HG03280 (cell line): ENCODE measurements at regions not wholly inside any gene's neighbourhood (a gene's known extent, or its start where the extent isn't known, plus 50 kb on each side); places are given as distances from the start of the nearest gene placed in this dataset.

Source experiments
- ATAC-seq: cut with Tn5 transposase; IDR thresholded peaks from one replicate; pipeline ENCODE4 v1.9.1; 2021; ENCODE audit warnings: mild to moderate bottlenecking, moderate library complexity; ENCODE audit not compliant: unreplicated experiment

GRCh38 chr6:145031001-145031400 is 704.3 kb downstream of the EPM2A start:
- no peak for ATAC-seq

GRCh38 chr6:145031962-145032361 is 703.4 kb downstream of the EPM2A start:
- no peak for ATAC-seq

- ATAC-seq = no peak
Observed at GRCh38 chr6:145032562-145033145, 702.7 kb downstream of the EPM2A start.

DNA sequence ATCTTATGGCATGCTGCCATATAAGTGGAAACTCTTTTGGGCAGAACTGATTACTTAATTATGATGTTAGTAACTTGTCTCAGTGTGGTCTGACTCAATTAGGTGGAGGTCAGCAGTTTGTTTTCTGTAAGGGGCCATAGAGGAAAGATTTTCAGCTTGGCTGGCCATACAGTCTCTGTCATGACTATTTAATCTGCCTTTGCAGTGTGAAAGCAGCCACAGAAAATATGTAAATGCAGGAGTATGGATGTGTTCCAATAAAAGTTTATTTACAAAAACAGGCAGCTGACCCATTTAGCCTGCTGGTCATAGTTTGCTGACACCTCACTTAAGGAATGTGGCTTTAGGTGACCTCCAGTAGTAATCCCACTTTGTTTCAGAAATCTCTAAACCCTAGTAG is 700.7 kb downstream of the EPM2A start:
- ATAC-seq = no peak

GRCh38 chr6:145036236-145036635 is 699.1 kb downstream of the EPM2A start:
- ATAC-seq = no peak

DNA sequence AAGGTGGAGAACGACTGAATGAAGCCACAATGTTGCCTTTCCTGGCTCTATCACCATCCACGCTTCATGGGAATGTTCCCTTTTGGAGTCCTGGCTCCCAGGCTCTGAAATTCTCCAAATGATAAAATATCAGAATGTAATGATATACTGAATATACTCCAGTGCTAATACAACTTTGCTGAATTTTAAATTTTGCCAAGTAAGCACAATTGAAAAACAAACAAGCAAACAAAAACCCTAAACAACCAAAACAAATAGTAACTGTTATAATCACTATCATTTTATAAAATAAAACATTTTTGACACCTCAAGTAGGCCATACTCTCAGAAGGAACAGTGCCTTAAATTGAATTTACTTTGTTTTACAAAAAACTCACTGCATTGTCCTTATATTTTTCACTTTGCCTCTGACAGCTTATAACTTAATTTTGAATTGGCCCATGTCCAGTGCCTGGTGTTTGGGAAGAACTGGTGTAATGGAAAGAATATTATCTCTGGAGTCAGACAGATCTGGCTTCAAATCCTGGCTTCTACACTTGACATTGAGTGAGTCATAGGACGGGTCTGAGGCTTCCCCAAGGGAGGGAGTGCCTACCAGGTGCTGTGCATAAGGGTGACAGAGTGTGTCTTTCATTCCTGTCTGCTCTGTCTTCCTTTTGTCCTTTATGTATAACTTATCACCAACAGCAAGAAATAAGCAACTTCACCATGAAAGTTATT is 698.3 kb downstream of the EPM2A start:
- ATAC-seq = no peak

DNA sequence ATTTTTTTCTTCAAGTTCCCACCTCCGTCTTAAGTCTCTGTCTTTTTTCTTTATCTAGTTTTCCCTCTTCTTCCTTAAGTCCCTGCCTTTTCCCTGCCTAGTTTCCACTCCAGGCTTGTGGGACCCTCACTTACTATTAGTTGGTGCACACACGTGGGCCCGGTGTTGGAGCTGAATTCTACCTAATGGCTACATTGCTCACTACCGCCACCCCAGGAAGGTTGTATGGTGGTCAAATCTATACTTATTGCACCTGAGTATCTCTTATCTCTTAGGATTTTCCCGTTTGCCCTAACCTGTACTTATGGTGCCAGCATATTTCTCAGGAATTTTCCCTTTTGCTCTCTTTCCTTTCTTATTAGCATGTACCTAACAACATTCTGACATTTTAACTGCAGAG is 692.8 kb downstream of the EPM2A start:
- ATAC-seq = no peak

DNA sequence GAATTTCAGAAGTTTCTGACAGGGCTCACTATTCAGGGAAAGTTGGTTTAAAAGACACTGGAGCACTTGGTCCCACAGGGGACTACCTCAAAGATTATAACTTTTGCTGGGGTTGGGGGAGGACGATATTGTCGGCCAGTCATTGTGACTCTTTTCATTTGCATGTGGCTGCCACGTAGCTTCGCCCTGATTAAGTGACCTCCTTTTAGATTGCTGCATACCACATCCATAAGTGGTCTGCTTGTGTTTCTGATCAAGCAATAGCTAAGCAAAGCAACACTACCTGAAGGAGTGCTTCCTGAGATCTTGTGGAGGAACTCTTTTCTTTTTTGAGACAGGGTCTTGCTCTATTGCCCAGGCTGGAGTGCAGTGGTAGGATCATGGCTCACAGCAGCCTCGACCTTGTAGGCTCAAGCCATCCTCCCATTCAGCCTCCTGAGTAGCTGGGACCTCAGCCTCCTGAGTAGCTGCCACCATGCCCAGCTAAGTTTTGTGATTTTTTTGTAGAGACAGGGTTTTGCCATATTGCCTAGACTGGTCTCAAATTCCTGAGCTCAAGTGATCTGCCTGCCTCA is 691.3 kb downstream of the EPM2A start:
- no peak for ATAC-seq

DNA sequence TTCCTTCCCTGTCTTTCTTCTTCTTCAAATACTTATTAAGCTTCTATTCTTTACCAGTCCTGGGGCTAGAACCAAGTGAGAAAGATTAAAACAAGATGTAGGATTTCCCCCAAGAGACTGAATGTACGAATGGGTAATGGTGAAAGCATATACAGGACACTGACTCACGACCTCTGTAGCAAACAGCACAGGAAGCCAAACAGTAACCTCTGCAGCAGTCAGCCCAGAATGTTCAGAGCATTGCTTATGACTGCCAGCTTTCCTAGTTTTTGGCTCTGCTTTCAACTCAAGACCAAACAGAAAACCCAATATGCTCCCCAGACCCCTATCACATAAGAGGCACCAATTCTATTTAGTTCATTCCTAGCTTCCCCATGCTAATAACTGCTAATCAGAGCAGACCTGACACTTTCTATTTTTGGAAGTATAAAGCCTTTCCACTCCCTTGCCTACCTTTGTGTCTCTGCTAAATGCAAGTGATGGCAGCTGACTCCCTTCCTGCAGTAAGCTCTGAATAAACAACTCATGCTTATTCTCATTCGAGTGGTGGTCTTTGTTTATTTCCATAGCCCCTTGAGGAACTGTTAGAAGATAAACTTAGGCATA is 690.6 kb downstream of the EPM2A start:
- ATAC-seq = no peak

- ATAC-seq = no peak
Observed at GRCh38 chr6:145045582-145045981, 689.7 kb downstream of the EPM2A start.

GRCh38 chr6:145047891-145048290 is 687.4 kb downstream of the EPM2A start:
- ATAC-seq = no peak

- ATAC-seq = no peak
Observed at GRCh38 chr6:145051661-145052060, 683.7 kb downstream of the EPM2A start.

- ATAC-seq = no peak
Observed at GRCh38 chr6:145055567-145055966, 679.8 kb downstream of the EPM2A start.

DNA sequence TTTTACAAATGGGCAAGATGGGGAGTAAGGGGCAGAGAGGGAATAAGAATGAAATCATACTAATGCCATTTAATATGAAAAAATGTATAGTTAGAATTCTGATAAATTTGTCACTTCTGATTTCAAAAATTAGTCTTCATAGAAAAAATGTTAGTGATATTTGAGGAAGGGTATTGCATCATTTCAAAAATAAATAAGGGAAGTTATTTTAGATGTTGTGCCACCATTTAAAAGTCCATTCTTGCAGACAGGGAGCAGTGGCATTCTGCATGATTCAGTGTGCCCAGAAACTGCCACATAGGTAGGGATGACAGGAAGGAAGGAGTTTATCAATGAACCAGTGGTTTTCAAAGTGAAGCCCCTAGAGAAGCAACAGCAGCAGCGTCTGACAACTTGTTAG is 674.6 kb downstream of the EPM2A start:
- no peak for ATAC-seq

- ATAC-seq = no peak
Observed at GRCh38 chr6:145063091-145063490, 672.2 kb downstream of the EPM2A start.

DNA sequence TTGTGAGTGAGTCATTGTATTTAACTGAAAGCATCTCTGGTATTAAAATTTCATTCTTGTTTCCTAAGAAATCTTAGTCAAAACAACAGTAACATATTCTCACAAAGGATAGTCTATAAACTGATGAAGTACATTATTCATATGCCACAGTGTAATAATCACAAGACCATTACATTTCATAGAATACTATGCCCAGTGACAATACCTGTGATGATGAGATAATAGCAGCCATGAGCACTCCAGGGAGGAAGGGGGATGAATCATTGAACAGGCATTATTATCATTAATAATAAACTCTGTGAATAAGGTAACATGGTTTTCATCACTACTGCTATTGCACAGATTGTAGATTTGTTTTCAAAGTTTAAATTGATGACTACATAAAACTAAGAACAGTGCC is 667.9 kb downstream of the EPM2A start:
- no peak for ATAC-seq

DNA sequence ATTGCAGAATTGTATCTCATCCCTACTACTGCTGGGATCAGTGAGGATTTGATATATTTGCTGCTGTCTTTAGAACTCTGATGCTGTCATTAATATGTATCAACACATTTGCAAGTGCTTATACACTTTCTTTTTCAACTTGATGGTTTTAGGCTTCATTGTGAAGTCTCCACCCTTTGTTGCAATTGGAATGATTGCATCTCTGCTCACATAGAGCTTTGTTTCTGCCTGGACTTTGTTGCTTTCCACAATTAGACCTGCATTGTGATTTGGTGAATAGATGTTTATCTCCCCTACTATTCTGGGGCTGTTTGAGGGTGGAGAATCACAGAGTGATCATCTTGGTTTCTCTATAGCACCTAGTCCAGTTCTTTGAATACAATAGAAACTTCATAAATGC is 666.7 kb downstream of the EPM2A start:
- no peak for ATAC-seq

DNA sequence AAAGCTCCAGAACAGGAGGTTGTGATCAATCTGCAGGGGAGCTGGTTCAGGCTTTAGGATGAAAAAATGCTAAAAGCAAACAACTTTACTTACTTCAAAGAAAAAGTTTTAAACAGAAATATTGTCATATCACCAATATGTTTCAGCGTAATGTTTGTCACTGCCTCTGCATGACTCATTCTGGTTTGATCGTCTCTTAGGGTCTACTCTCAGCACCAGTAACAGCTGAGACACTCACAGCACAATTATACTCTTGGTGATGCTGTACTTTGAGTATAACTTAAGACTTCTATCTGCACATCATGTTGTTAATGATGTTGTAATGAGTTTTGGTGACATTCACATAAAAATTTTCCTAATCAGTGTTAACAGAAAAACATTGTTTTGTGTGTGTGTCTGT is 665.4 kb downstream of the EPM2A start:
- no peak for ATAC-seq

GRCh38 chr6:145070791-145071190 is 664.5 kb downstream of the EPM2A start:
- ATAC-seq = no peak

- no peak for ATAC-seq
Observed at GRCh38 chr6:145071836-145072235, 663.5 kb downstream of the EPM2A start.

DNA sequence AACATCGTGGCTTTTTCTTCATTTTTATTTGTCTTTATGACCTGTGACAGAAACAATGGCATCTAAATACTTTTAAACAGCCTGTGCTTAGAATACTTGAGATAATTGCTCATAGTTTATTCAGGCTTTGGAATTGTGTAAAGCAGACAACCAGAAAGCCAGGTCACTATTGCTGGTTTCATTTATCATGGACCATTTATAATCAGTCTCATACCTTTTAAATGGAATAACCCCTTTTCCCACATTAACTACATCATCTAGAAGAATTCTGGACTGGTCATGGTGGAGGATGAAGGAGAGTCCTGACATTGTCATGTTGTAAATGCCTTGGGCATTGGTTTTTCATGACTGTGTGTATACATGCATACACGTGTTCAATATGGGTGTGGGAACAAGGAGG is 661.5 kb downstream of the EPM2A start:
- ATAC-seq = no peak

DNA sequence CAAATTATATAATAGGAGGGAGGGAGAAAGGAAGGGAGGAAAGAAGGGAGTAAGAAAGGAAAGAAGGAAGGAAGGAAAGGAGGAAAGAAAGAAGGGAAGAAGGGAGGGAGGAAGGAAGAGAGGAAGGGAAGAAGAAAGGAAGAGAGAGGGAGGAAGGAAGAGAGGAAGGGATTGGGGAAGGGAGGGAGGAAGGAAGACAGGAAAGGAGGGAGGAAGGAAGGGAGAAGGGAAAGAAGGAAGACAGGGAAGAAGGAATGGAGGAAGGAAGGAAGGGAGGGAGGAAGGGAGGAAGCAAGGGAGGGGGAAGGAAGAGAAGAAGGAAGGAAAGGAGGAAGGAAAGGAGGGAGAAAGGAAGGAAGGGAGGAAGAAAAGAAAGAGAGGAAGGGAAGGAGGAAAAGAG is 660.5 kb downstream of the EPM2A start:
- no peak for ATAC-seq
